PFSK-1 (cell line): ENCODE measurements at regions not wholly inside any gene's neighbourhood (a gene's known extent, or its start where the extent isn't known, plus 50 kb on each side); places are given as distances from the start of the nearest gene placed in this dataset.

Source experiments
- FOXP2 ChIP-seq: optimal IDR thresholded peaks from 2 replicates; pipeline ENCODE3; 2011; ENCODE audit warnings: borderline replicate concordance, control low read depth, inconsistent platforms; ENCODE audit not compliant: insufficient read depth; ENCODE audit errors: extremely low read length, extremely low read depth
- POLR2AphosphoS5 ChIP-seq: IDR thresholded peaks from 2 replicates; pipeline ENCODE4 v1.6.1; 2012; ENCODE audit warnings: low read depth, mild to moderate bottlenecking, control low read depth, low read length, moderate library complexity
- REST ChIP-seq, 2 experiments: IDR thresholded peaks; 2 replicates each; pipeline versions ENCODE4 v1.6.1 to v1.8.0; 2011 to 2012; ENCODE audit warnings: low read depth in 2 of 2, low read length in 2 of 2, control low read depth in 1 of 2, inconsistent platforms in 1 of 2, mild to moderate bottlenecking in 1 of 2, moderate library complexity in 1 of 2; ENCODE audit not compliant: insufficient read depth in 1 of 2
- SIN3A ChIP-seq: IDR thresholded peaks from 2 replicates; pipeline ENCODE4 v1.6.1; 2012; ENCODE audit warnings: mild to moderate bottlenecking, low read length, moderate library complexity, borderline replicate concordance; ENCODE audit not compliant: insufficient read depth
- TAF1 ChIP-seq: IDR thresholded peaks from 2 replicates; pipeline ENCODE4 v1.6.1; 2012; ENCODE audit warnings: low read length, control low read depth, borderline replicate concordance; ENCODE audit not compliant: insufficient read depth

- TF ChIP-seq REST (IDR thresholded peaks at IDR 0.05; ENCODE audit: insufficient read depth in 1 of 2, low read depth in 2 of 2, low read length in 2 of 2) = no peak
Measured at GRCh38 chr2:204089105-204089504, 152.5 kb downstream of the ICOS start.

GRCh38 chr2:204089574-204089973 lies 153.0 kb downstream of the ICOS start:
- no peak for TF ChIP-seq REST (IDR thresholded peaks at IDR 0.05; ENCODE audit: insufficient read depth in 1 of 2, low read depth in 2 of 2, low read length in 2 of 2)
- TF ChIP-seq SIN3A = no peak
- no peak for TF ChIP-seq FOXP2
- no peak for TF ChIP-seq POLR2AphosphoS5
- TF ChIP-seq TAF1 = no peak

- no peak for TF ChIP-seq TAF1
- TF ChIP-seq POLR2AphosphoS5 = no peak
- TF ChIP-seq SIN3A = no peak
Measured at GRCh38 chr2:204090021-204090420, 153.5 kb downstream of the ICOS start.

- TF ChIP-seq SIN3A (no peak), TAF1 (no peak), POLR2AphosphoS5 (no peak), FOXP2 (no peak), REST (IDR thresholded peaks at IDR 0.05; ENCODE audit: insufficient read depth in 1 of 2, low read depth in 2 of 2, low read length in 2 of 2) (no peak)
Measured at GRCh38 chr2:204104811-204105210, 168.2 kb downstream of the ICOS start.

GRCh38 chr2:204108330-204108751 lies 171.8 kb downstream of the ICOS start:
- TF ChIP-seq POLR2AphosphoS5 = no peak
- TF ChIP-seq REST (IDR thresholded peaks at IDR 0.05; ENCODE audit: insufficient read depth in 1 of 2, low read depth in 2 of 2, low read length in 2 of 2) = no peak
- TF ChIP-seq SIN3A = no peak
- TF ChIP-seq FOXP2 = no peak
- TF ChIP-seq TAF1 = no peak
